CD4-positive, alpha-beta memory T cell (primary cell): ENCODE measurements at regions not wholly inside any gene's neighbourhood (a gene's known extent, or its start where the extent isn't known, plus 50 kb on each side); places are given as distances from the start of the nearest gene placed in this dataset.

Source experiments
- CTCF ChIA-PET: fragments of 350-600 bp; sonication (Branson Sonifier 250); formaldehyde crosslinking; loops from one replicate; lab custom pipeline; 2021; ENCODE audit warnings: inconsistent platforms; ENCODE audit not compliant: partially characterized antibody; lab: Charles Lee
- POLR2A ChIA-PET: fragments of 350-600 bp; sonication (Branson Sonifier 250); formaldehyde crosslinking; loops from one replicate; lab custom pipeline; 2021; ENCODE audit not compliant: partially characterized antibody; lab: Charles Lee
- DNase-seq, 5 donors: peaks; one replicate each; pipeline versions ENCODE4 v3.0.0 to v3.0.0-alpha.2; 2020 to 2022; ENCODE audit warnings: mixed read lengths in 1 of 5
- H3K27ac ChIP-seq: one replicate; pipeline ENCODE4 v1.7.0; 2013; ENCODE audit warnings: low read depth, low read length
- H3K27me3 ChIP-seq: 2 replicates; pipeline ENCODE4 v1.7.0; 2013; ENCODE audit warnings: mild to moderate bottlenecking, low read length, moderate library complexity; ENCODE audit not compliant: insufficient read depth
- H3K36me3 ChIP-seq: 2 replicates; pipeline ENCODE4 v1.7.0; 2013; ENCODE audit warnings: mild to moderate bottlenecking, low read length, moderate library complexity; ENCODE audit not compliant: insufficient read depth
- H3K4me1 ChIP-seq: 2 replicates; pipeline ENCODE4 v1.7.0; 2013; ENCODE audit warnings: mild to moderate bottlenecking, low read length, moderate library complexity; ENCODE audit not compliant: insufficient read depth
- H3K4me3 ChIP-seq, 2 donors: one replicate each; pipeline ENCODE4 v1.7.0; 2013; ENCODE audit warnings: low read length in 2 of 2, mild to moderate bottlenecking in 1 of 2
- H3K9me3 ChIP-seq, 2 donors: one replicate each; pipeline ENCODE4 v1.7.0; 2013; ENCODE audit warnings: low read length in 2 of 2, control low read depth in 1 of 2; ENCODE audit not compliant: control insufficient read depth in 1 of 2
- H3K27ac Mint-ChIP-seq, 7 donors: one replicate each; pipeline ENCODE4 v1.8.0; 2020 to 2021; ENCODE audit warnings: mixed read lengths in 7 of 7, mild to moderate bottlenecking in 6 of 7, inconsistent platforms in 3 of 7, moderate library complexity in 3 of 7
- H3K27me3 Mint-ChIP-seq, 2 donors: one replicate each; pipeline ENCODE4 v1.8.0; 2020 to 2021; ENCODE audit warnings: mixed read lengths in 2 of 2
- H3K36me3 Mint-ChIP-seq, 2 donors: one replicate each; pipeline ENCODE4 v1.8.0; 2020 to 2021; ENCODE audit warnings: mixed read lengths in 2 of 2, inconsistent platforms in 1 of 2, mild to moderate bottlenecking in 1 of 2
- H3K4me1 Mint-ChIP-seq, 4 donors: one replicate each; pipeline ENCODE4 v1.8.0; 2020 to 2021; ENCODE audit warnings: mixed read lengths in 4 of 4, mild to moderate bottlenecking in 1 of 4
- H3K4me3 Mint-ChIP-seq, 8 donors: one replicate each; pipeline ENCODE4 v1.8.0; 2020 to 2021; ENCODE audit warnings: mixed read lengths in 8 of 8, mild to moderate bottlenecking in 7 of 8, moderate library complexity in 6 of 8, inconsistent platforms in 3 of 8
- H3K9me3 Mint-ChIP-seq, 8 donors: one replicate each; pipeline ENCODE4 v1.8.0; 2020 to 2021; ENCODE audit warnings: mixed read lengths in 8 of 8, mild to moderate bottlenecking in 5 of 8, inconsistent platforms in 3 of 8, moderate library complexity in 1 of 8
- intact Hi-C: fragments of 100-400 bp; cut with micrococcal nuclease; formaldehyde crosslinking; loops from one replicate; pipeline ENCODE4 v1.15.1; 2023

DNA sequence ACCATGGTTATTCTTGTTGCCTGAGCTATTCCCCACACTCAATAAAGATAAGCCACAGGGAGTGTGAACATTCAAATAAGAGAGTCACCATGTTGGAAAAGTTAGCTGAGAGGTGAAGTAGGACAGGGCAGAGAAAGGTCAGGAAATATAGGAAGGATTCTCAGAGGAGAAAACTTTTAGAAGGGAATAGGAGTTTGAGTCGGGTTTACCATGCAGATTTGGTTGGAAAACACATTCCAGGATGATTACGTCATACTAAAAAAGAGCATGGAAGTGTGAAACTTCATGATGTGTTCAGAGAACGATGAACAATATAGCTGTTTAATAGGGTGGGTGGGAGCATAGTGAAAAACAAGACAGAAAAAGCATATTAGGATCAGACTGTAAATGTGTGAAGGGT is 1125.3 kb upstream of the ADGRL2 start:
- H3K36me3 ChIP-seq = no peaks in the 10 kb centered on the region
- POLR2A ChIA-PET = no interaction called here
- no peaks in the 10 kb centered on the region for H3K27me3 ChIP-seq
- H3K4me3 ChIP-seq = no peak overlapping the region
- no peak overlapping the region for H3K27ac Mint-ChIP-seq
- H3K27ac ChIP-seq = no peak overlapping the region
- H3K4me1 Mint-ChIP-seq = no peaks in the 10 kb centered on the region
- CTCF ChIA-PET = no interaction called here
- H3K9me3 Mint-ChIP-seq = peaks cover 0 to 5% (median 3%) of the 10 kb centered on the region in 8 donors
- no peaks in the 10 kb centered on the region for H3K4me1 ChIP-seq
- DNase-seq = no peak
- H3K27me3 Mint-ChIP-seq = no peaks in the 10 kb centered on the region
- no peaks in the 10 kb centered on the region for H3K9me3 ChIP-seq
- H3K36me3 Mint-ChIP-seq = no peaks in the 10 kb centered on the region
- H3K4me3 Mint-ChIP-seq = no peak overlapping the region
- intact Hi-C loops = no loop called here

GRCh38 chr1:80673935-80674597 is 1126.7 kb upstream of the ADGRL2 start:
- Histone ChIP-seq H3K4me1 (no peaks in the 10 kb centered on the region), H3K27ac (no peak overlapping the region), H3K36me3 (no peaks in the 10 kb centered on the region), H3K27me3 (no peaks in the 10 kb centered on the region), H3K4me3 (no peak overlapping the region), H3K9me3 (no peaks in the 10 kb centered on the region)
- peaks cover 0 to 6% (median 3%) of the 10 kb centered on the region in 8 donors for H3K9me3 Mint-ChIP-seq
- intact Hi-C loops = no loop called here
- no peak for DNase-seq
- H3K27ac Mint-ChIP-seq = no peak overlapping the region
- no peaks in the 10 kb centered on the region for H3K36me3 Mint-ChIP-seq
- CTCF ChIA-PET = no interaction called here
- POLR2A ChIA-PET = no interaction called here
- H3K27me3 Mint-ChIP-seq = no peaks in the 10 kb centered on the region
- no peak overlapping the region for H3K4me3 Mint-ChIP-seq
- no peaks in the 10 kb centered on the region for H3K4me1 Mint-ChIP-seq

- Histone ChIP-seq H3K27me3 (no peaks in the 10 kb centered on the region), H3K36me3 (no peaks in the 10 kb centered on the region), H3K4me1 (no peaks in the 10 kb centered on the region), H3K27ac (no peak overlapping the region), H3K9me3 (no peaks in the 10 kb centered on the region), H3K4me3 (no peak overlapping the region)
- H3K27me3 Mint-ChIP-seq = no peaks in the 10 kb centered on the region
- H3K4me1 Mint-ChIP-seq = no peaks in the 10 kb centered on the region
- no peak overlapping the region for H3K27ac Mint-ChIP-seq
- no peak for DNase-seq
- peaks cover 0 to 6% (median 3%) of the 10 kb centered on the region in 8 donors for H3K9me3 Mint-ChIP-seq
- intact Hi-C loops = no loop called here
- no peaks in the 10 kb centered on the region for H3K36me3 Mint-ChIP-seq
- ChIA-PET CTCF (no interaction called here), POLR2A (no interaction called here)
- H3K4me3 Mint-ChIP-seq = no peak overlapping the region
Observed at GRCh38 chr1:80668372-80668771, 1132.4 kb upstream of the ADGRL2 start.

GRCh38 chr1:80666073-80666472 is 1134.7 kb upstream of the ADGRL2 start:
- H3K4me3 Mint-ChIP-seq = no peak overlapping the region
- Histone ChIP-seq H3K36me3 (no peaks in the 10 kb centered on the region), H3K9me3 (no peaks in the 10 kb centered on the region), H3K4me3 (no peak overlapping the region), H3K4me1 (no peaks in the 10 kb centered on the region), H3K27ac (no peak overlapping the region), H3K27me3 (no peaks in the 10 kb centered on the region)
- H3K36me3 Mint-ChIP-seq = no peaks in the 10 kb centered on the region
- no peaks in the 10 kb centered on the region for H3K4me1 Mint-ChIP-seq
- no peaks in the 10 kb centered on the region for H3K27me3 Mint-ChIP-seq
- CTCF ChIA-PET = no interaction called here
- POLR2A ChIA-PET = no interaction called here
- H3K27ac Mint-ChIP-seq = no peak overlapping the region
- no peak for DNase-seq
- peaks cover 0 to 8% (median 5%) of the 10 kb centered on the region in 8 donors for H3K9me3 Mint-ChIP-seq
- intact Hi-C loops = no loop called here

DNA sequence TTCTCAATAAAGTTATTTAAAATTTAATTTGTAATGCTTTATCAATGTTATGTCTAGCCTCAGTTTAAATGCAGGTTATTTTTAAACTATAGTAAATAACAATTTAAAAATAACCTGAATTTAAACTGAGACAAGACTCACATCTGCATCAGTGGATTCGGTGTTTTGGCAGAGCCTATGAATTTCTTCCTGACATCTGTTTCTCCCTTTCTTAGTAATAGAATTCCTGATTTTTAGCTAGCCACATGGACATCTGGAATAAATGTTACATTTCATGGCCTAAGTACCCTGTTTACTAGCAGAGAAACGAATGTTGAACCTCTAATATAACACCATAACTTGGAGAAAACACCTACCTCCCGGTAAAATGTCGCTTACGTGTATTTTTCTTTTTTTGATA is 1141.6 kb upstream of the ADGRL2 start:
- H3K27ac Mint-ChIP-seq = no peak overlapping the region
- H3K4me3 Mint-ChIP-seq = no peak overlapping the region
- no peaks in the 10 kb centered on the region for H3K4me1 Mint-ChIP-seq
- Histone ChIP-seq H3K27ac (no peak overlapping the region), H3K4me3 (no peak overlapping the region), H3K27me3 (no peaks in the 10 kb centered on the region), H3K36me3 (no peaks in the 10 kb centered on the region), H3K9me3 (no peaks in the 10 kb centered on the region), H3K4me1 (no peaks in the 10 kb centered on the region)
- DNase-seq = no peak
- ChIA-PET POLR2A (no interaction called here), CTCF (no interaction called here)
- H3K9me3 Mint-ChIP-seq = peaks cover 0 to 20% (median 5%) of the 10 kb centered on the region in 8 donors
- no peaks in the 10 kb centered on the region for H3K36me3 Mint-ChIP-seq
- intact Hi-C loops = no loop called here
- no peaks in the 10 kb centered on the region for H3K27me3 Mint-ChIP-seq

- CTCF ChIA-PET = no interaction called here
- POLR2A ChIA-PET = no interaction called here
- Mint-ChIP-seq H3K36me3 (no peaks in the 10 kb centered on the region), H3K4me3 (no peak overlapping the region), H3K4me1 (no peaks in the 10 kb centered on the region), H3K27me3 (no peaks in the 10 kb centered on the region), H3K27ac (no peak overlapping the region), H3K9me3 (peaks cover 0 to 23% (median 8%) of the 10 kb centered on the region in 8 donors)
- Histone ChIP-seq H3K27ac (no peak overlapping the region), H3K9me3 (no peaks in the 10 kb centered on the region), H3K36me3 (no peaks in the 10 kb centered on the region), H3K4me1 (no peaks in the 10 kb centered on the region), H3K4me3 (no peak overlapping the region), H3K27me3 (no peaks in the 10 kb centered on the region)
- intact Hi-C loops = no loop called here
- no peak for DNase-seq
Observed at GRCh38 chr1:80657707-80658106, 1143.0 kb upstream of the ADGRL2 start.

DNA sequence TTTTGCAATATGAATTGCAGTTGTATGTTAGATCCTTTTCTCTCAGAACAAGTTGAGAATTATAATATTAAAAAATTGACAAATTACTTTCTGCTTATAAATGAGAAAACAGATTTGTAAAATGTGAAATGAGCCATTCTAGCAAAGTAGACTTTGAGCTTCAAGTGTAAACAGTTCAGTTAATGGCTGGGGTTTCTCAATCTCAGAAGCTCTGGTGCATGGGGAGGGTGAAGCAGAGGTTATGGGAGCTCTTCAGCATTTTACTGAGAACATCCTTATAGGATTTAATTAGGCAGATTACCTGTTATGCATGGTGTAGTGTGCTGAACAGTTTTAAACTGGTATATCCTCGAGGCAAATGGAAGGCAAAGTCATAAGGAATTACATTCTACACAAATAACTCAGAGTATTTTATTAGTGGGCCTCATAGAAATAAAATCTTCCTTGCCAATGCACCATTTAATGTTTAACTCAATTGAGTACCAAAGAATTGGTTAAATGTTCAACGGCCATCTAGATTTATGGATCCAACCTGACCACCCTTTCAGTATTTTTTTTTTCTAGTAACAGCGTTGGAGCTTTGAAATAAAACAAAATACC is 1143.6 kb upstream of the ADGRL2 start:
- Histone ChIP-seq H3K36me3 (no peaks in the 10 kb centered on the region), H3K9me3 (no peaks in the 10 kb centered on the region), H3K4me3 (no peak overlapping the region), H3K4me1 (no peaks in the 10 kb centered on the region), H3K27me3 (no peaks in the 10 kb centered on the region), H3K27ac (no peak overlapping the region)
- POLR2A ChIA-PET = no interaction called here
- no peaks in the 10 kb centered on the region for H3K4me1 Mint-ChIP-seq
- H3K36me3 Mint-ChIP-seq = no peaks in the 10 kb centered on the region
- CTCF ChIA-PET = no interaction called here
- H3K27ac Mint-ChIP-seq = no peak overlapping the region
- H3K9me3 Mint-ChIP-seq = peaks cover 0 to 23% (median 8%) of the 10 kb centered on the region in 8 donors
- no peak overlapping the region for H3K4me3 Mint-ChIP-seq
- no peaks in the 10 kb centered on the region for H3K27me3 Mint-ChIP-seq
- intact Hi-C loops = no loop called here
- no peak for DNase-seq
